ENCODE measurements at regions not wholly inside any gene's neighbourhood (a gene's known extent, or its start where the extent isn't known, plus 50 kb on each side); places are given as distances from the start of the nearest gene placed in this dataset.

DNA sequence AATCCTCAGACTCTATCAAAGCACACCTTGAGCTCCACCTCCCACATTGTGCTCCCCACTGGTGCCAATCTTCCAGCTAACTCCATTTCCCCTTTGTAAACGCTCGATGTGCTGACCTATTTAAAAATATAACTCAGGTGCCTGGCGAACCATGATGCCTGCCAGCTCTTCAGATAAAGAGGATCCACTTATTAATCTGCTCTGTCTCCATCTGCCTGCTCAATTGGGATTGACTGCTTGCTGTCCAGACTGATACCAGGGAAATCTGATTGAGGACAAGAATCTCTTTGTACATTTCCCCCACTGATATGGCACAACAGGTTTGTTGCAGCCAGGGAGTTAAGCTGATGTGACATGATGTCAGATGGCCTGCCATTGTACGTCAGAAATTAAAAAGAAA is 2036.5 kb upstream of the CELF4 start:
- Histone ChIP-seq H4K20me1 (ENCODE audit: control insufficient read depth, insufficient read depth) (no peaks in the 10 kb centered on the region), H3K4me1 (ENCODE audit: control insufficient read depth, insufficient read depth, low read length) (no peaks in the 10 kb centered on the region), H3K9ac (ENCODE audit: control insufficient read depth, insufficient read depth, low read length) (no peak overlapping the region), H3K27ac (ENCODE audit: control insufficient read depth, insufficient read depth) (no peak overlapping the region), H3K79me2 (ENCODE audit: control insufficient read depth, insufficient read depth, low read length) (no peaks in the 10 kb centered on the region), H3K27me3 (replicated peaks in 1 of 2; ENCODE audit: control insufficient read depth in 2 of 2, insufficient read depth in 2 of 2, low read length in 1 of 2) (no peaks in the 10 kb centered on the region), H3K36me3 (ENCODE audit: control insufficient read depth in 2 of 2, insufficient read depth in 2 of 2, low read length in 1 of 2) (no peaks in the 10 kb centered on the region), H3K4me2 (ENCODE audit: control insufficient read depth, insufficient read depth) (no peak overlapping the region), H3K4me3 (no peak overlapping the region), H2AFZ (ENCODE audit: control insufficient read depth, low read depth, low read length) (no peak overlapping the region), H3K9me3 (replicated peaks; ENCODE audit: control insufficient read depth, insufficient read depth, low read length) (no peaks in the 10 kb centered on the region)
- POLR2A ChIA-PET, result no interaction called here
- ATAC-seq (no peak), DNase-seq (ENCODE audit: low read depth, low spot score) (no peak), FAIRE-seq (no peak)
- in situ Hi-C loops (cut with MboI) (no loop called here), intact Hi-C loops (cut with micrococcal nuclease; ENCODE audit: unreplicated experiment) (loop anchor here (10.0 kb wide), 1 partner anchor 57 kb away; no protein-coding TSS in a partner anchor)
- SMC1A ChIA-PET (ENCODE audit: uncharacterized antibody, unreplicated experiment), result no interaction called here
- WGBS (ENCODE audit: insufficient coverage, insufficient replicate concordance, low lambda C conversion rate, missing lambda C conversion rate), result 10% methylated on average over 4 of the region's 4 CpGs
- TF ChIP-seq ZNF207 (IDR thresholded peaks at IDR 0.05; ENCODE audit: borderline replicate concordance) (no peak), NR2F1 (conservative IDR thresholded peaks at IDR 0.05) (no peak), ZBED1 (IDR thresholded peaks at IDR 0.05; ENCODE audit: borderline replicate concordance) (no peak), MTA3 (IDR thresholded peaks at IDR 0.05; ENCODE audit: borderline replicate concordance, low read length) (no peak), ZNF274 (IDR thresholded peaks at IDR 0.05; ENCODE audit: insufficient read depth, insufficient read length) (no peak), MEF2A (IDR thresholded peaks at IDR 0.05; ENCODE audit: insufficient read depth, low read depth, low read length) (no peak), RCOR1 (conservative IDR thresholded peaks at IDR 0.05; ENCODE audit: low read depth, low read length) (no peak), BCL11A (IDR thresholded peaks at IDR 0.05; ENCODE audit: low read depth, low read length) (no peak), USF2 (IDR thresholded peaks at IDR 0.05; ENCODE audit: borderline replicate concordance, low read depth, low read length) (no peak), HDAC6 (IDR thresholded peaks at IDR 0.05; ENCODE audit: unreplicated experiment) (no peak), IKZF2 (IDR thresholded peaks at IDR 0.05) (no peak), EP300 (IDR thresholded peaks at IDR 0.05; ENCODE audit: borderline replicate concordance in 1 of 2, control insufficient read depth in 1 of 2, low read depth in 2 of 2, low read length in 2 of 2) (no peak), CHD4 (IDR thresholded peaks at IDR 0.05) (no peak), SMARCA5 (IDR thresholded peaks at IDR 0.05) (no peak), NFYA (IDR thresholded peaks at IDR 0.05; ENCODE audit: borderline replicate concordance, low read depth, low read length) (no peak), RAD21 (IDR thresholded peaks at IDR 0.05; ENCODE audit: insufficient read depth, low read depth, low read length) (no peak), ZNF622 (IDR thresholded peaks at IDR 0.05) (no peak)
- TF ChIP-seq, protein P1, sequence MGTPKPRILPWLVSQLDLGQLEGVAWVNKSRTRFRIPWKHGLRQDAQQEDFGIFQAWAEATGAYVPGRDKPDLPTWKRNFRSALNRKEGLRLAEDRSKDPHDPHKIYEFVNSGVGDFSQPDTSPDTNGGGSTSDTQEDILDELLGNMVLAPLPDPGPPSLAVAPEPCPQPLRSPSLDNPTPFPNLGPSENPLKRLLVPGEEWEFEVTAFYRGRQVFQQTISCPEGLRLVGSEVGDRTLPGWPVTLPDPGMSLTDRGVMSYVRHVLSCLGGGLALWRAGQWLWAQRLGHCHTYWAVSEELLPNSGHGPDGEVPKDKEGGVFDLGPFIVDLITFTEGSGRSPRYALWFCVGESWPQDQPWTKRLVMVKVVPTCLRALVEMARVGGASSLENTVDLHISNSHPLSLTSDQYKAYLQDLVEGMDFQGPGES (IDR thresholded peaks at IDR 0.05), result no peak
- TF ChIP-seq, protein P2, sequence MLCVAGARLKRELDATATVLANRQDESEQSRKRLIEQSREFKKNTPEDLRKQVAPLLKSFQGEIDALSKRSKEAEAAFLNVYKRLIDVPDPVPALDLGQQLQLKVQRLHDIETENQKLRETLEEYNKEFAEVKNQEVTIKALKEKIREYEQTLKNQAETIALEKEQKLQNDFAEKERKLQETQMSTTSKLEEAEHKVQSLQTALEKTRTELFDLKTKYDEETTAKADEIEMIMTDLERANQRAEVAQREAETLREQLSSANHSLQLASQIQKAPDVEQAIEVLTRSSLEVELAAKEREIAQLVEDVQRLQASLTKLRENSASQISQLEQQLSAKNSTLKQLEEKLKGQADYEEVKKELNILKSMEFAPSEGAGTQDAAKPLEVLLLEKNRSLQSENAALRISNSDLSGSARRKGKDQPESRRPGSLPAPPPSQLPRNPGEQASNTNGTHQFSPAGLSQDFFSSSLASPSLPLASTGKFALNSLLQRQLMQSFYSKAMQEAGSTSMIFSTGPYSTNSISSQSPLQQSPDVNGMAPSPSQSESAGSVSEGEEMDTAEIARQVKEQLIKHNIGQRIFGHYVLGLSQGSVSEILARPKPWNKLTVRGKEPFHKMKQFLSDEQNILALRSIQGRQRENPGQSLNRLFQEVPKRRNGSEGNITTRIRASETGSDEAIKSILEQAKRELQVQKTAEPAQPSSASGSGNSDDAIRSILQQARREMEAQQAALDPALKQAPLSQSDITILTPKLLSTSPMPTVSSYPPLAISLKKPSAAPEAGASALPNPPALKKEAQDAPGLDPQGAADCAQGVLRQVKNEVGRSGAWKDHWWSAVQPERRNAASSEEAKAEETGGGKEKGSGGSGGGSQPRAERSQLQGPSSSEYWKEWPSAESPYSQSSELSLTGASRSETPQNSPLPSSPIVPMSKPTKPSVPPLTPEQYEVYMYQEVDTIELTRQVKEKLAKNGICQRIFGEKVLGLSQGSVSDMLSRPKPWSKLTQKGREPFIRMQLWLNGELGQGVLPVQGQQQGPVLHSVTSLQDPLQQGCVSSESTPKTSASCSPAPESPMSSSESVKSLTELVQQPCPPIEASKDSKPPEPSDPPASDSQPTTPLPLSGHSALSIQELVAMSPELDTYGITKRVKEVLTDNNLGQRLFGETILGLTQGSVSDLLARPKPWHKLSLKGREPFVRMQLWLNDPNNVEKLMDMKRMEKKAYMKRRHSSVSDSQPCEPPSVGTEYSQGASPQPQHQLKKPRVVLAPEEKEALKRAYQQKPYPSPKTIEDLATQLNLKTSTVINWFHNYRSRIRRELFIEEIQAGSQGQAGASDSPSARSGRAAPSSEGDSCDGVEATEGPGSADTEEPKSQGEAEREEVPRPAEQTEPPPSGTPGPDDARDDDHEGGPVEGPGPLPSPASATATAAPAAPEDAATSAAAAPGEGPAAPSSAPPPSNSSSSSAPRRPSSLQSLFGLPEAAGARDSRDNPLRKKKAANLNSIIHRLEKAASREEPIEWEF (IDR thresholded peaks at IDR 0.05; ENCODE audit: insufficient replicate concordance, low read depth, low read length), result no peak
- no TSS peak for BruUV-seq (replicated peaks)
- CTCF ChIA-PET, result no interaction called here
- RAD21 ChIA-PET (ENCODE audit: unreplicated experiment), result no interaction called here

Measured in GM12878 (cell line).